Panc1 (cell line): ENCODE measurements at regions not wholly inside any gene's neighbourhood (a gene's known extent, or its start where the extent isn't known, plus 50 kb on each side); places are given as distances from the start of the nearest gene placed in this dataset.

Experiments
- ATAC-seq: fragments of 200-7000 bp; cut with Tn5 transposase; 2 replicates; pipeline ENCODE4 v1.9.1; 2020; ENCODE audit warnings: mild to moderate bottlenecking, moderate library complexity
- BruUV-seq: library from RNA; stranded (reverse); fragments of 400-500 nt; replicated peaks from 2 replicates; lab custom pipeline; 2021; lab: Mats Ljungman, UMichigan
- CTCF ChIA-PET: fragments of 300-600 bp; sonication (Branson Sonifier 250); formaldehyde crosslinking; loops from one replicate; lab custom pipeline; 2022; ENCODE audit warnings: antibody characterized with exemption; lab: Charles Lee
- POLR2A ChIA-PET: fragments of 300-600 bp; sonication (Branson Sonifier 250); formaldehyde crosslinking; loops from one replicate; lab custom pipeline; 2022; ENCODE audit warnings: antibody characterized with exemption; lab: Charles Lee
- DNase-seq: peaks from one replicate; pipeline ENCODE4 v3.0.0-alpha.2; 2010; ENCODE audit warnings: low read depth, low spot score
- H3K27ac ChIP-seq: 2 replicates; pipeline ENCODE4 v1.5.1; 2011; ENCODE audit warnings: mild to moderate bottlenecking, low read length, inconsistent platforms
- H3K27me3 ChIP-seq: fragments of 200-500 bp; sonication (Bioruptor generic); 2 replicates; pipeline ENCODE4 v1.6.0; 2014; ENCODE audit warnings: low read length, inconsistent platforms; ENCODE audit not compliant: control insufficient read depth, insufficient read depth
- H3K36me3 ChIP-seq: fragments of 200-500 bp; sonication (Bioruptor generic); 2 replicates; pipeline ENCODE4 v1.5.1; 2014; ENCODE audit warnings: inconsistent platforms, mild to moderate bottlenecking, low read length, moderate library complexity; ENCODE audit not compliant: control insufficient read depth, insufficient read depth
- H3K4me1 ChIP-seq: 2 replicates; pipeline ENCODE4 v1.5.1; 2011; ENCODE audit warnings: inconsistent platforms, mild to moderate bottlenecking, low read length, moderate library complexity; ENCODE audit not compliant: control insufficient read depth, insufficient read depth
- H3K4me3 ChIP-seq, 2 experiments: 2 replicates each; pipeline ENCODE4 v1.5.1; 2011 to 2012; ENCODE audit warnings: low read depth in 2 of 2, low read length in 2 of 2, mild to moderate bottlenecking in 2 of 2, inconsistent platforms in 1 of 2, moderate library complexity in 1 of 2
- H3K9me3 ChIP-seq: fragments of 200-500 bp; sonication (Bioruptor generic); 2 replicates; pipeline ENCODE4 v1.5.1; 2014; ENCODE audit warnings: low read depth, mild to moderate bottlenecking, inconsistent platforms, low read length, moderate library complexity; ENCODE audit not compliant: control insufficient read depth, insufficient read depth
- POLR2AphosphoS5 ChIP-seq: IDR thresholded peaks from 2 replicates; pipeline ENCODE4 v1.6.1; 2012; ENCODE audit warnings: mild to moderate bottlenecking, low read depth, low read length, moderate library complexity
- SIN3A ChIP-seq: IDR thresholded peaks from 2 replicates; pipeline ENCODE4 v1.6.1; 2012; ENCODE audit warnings: low read depth, mild to moderate bottlenecking, low read length, moderate library complexity, borderline replicate concordance; ENCODE audit not compliant: insufficient read depth
- TCF7L2 ChIP-seq: IDR thresholded peaks from 2 replicates; pipeline ENCODE4 v1.6.1; 2011; ENCODE audit warnings: mild to moderate bottlenecking, low read depth, low read length, inconsistent platforms
- in situ Hi-C: cut with HindIII; loops from 2 replicates; pipeline ENCODE4 v1.10.0; 2016; ENCODE audit warnings: low sequenced_read_pairs, low pct_unique_long_range_greater_than_20kb
- intact Hi-C: fragments of 100-400 bp; cut with micrococcal nuclease; formaldehyde crosslinking; loops from one replicate; pipeline ENCODE4 v1.10.0; 2022; ENCODE audit not compliant: unreplicated experiment
- TF ChIP-seq, protein P1 (sequence below), 2 experiments: IDR thresholded peaks; 2 replicates each; pipeline ENCODE4 v1.6.1; 2011 to 2012; ENCODE audit warnings: low read depth in 2 of 2, control low read depth in 1 of 2, low read length in 1 of 2, mild to moderate bottlenecking in 1 of 2, moderate library complexity in 1 of 2; ENCODE audit not compliant: insufficient read depth in 1 of 2
- TF ChIP-seq, protein P2 (sequence below): fragments of 450-650 bp; IDR thresholded peaks from 2 replicates; pipeline ENCODE4 v1.5.1; 2017; ENCODE audit warnings: mild to moderate bottlenecking

DNA sequence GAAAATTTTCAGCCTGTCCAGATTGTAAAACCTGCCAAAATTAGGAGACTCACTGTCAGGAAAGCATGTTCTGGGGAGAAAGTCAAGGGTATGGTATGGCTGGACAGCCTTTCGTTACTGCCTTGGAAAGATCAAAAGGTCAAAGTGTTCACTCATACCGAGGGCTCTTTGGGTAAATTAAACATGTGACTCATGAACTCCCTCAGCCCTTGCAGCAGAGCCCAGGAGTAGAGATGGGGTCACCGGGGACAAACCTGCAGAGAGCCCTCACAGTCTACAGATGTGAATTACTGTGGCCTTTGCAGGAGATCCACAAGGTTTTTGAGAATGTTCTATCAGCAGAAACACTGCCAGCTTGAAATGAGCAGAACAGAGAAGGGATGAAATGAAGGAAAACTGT is 275.7 kb downstream of the KLF6 start:
- H3K9me3 ChIP-seq = no peaks in the 10 kb centered on the region
- H3K4me1 ChIP-seq = no peaks in the 10 kb centered on the region
- no peak for DNase-seq
- H3K4me3 ChIP-seq = no peak overlapping the region
- intact Hi-C loops = no loop called here
- in situ Hi-C loops = no loop called here
- POLR2A ChIA-PET = no interaction called here
- BruUV-seq = no TSS peak
- ATAC-seq = no peak
- no peaks in the 10 kb centered on the region for H3K36me3 ChIP-seq
- no peak overlapping the region for H3K27ac ChIP-seq
- CTCF ChIA-PET = no interaction called here
- TF ChIP-seq, protein P1, sequence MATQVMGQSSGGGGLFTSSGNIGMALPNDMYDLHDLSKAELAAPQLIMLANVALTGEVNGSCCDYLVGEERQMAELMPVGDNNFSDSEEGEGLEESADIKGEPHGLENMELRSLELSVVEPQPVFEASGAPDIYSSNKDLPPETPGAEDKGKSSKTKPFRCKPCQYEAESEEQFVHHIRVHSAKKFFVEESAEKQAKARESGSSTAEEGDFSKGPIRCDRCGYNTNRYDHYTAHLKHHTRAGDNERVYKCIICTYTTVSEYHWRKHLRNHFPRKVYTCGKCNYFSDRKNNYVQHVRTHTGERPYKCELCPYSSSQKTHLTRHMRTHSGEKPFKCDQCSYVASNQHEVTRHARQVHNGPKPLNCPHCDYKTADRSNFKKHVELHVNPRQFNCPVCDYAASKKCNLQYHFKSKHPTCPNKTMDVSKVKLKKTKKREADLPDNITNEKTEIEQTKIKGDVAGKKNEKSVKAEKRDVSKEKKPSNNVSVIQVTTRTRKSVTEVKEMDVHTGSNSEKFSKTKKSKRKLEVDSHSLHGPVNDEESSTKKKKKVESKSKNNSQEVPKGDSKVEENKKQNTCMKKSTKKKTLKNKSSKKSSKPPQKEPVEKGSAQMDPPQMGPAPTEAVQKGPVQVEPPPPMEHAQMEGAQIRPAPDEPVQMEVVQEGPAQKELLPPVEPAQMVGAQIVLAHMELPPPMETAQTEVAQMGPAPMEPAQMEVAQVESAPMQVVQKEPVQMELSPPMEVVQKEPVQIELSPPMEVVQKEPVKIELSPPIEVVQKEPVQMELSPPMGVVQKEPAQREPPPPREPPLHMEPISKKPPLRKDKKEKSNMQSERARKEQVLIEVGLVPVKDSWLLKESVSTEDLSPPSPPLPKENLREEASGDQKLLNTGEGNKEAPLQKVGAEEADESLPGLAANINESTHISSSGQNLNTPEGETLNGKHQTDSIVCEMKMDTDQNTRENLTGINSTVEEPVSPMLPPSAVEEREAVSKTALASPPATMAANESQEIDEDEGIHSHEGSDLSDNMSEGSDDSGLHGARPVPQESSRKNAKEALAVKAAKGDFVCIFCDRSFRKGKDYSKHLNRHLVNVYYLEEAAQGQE (IDR thresholded peaks at IDR 0.05; ENCODE audit: insufficient read depth in 1 of 2, low read depth in 2 of 2, low read length in 1 of 2) = no peak
- TF ChIP-seq POLR2AphosphoS5 (no peak), SIN3A (no peak), TCF7L2 (no peak)
- TF ChIP-seq, protein P2, sequence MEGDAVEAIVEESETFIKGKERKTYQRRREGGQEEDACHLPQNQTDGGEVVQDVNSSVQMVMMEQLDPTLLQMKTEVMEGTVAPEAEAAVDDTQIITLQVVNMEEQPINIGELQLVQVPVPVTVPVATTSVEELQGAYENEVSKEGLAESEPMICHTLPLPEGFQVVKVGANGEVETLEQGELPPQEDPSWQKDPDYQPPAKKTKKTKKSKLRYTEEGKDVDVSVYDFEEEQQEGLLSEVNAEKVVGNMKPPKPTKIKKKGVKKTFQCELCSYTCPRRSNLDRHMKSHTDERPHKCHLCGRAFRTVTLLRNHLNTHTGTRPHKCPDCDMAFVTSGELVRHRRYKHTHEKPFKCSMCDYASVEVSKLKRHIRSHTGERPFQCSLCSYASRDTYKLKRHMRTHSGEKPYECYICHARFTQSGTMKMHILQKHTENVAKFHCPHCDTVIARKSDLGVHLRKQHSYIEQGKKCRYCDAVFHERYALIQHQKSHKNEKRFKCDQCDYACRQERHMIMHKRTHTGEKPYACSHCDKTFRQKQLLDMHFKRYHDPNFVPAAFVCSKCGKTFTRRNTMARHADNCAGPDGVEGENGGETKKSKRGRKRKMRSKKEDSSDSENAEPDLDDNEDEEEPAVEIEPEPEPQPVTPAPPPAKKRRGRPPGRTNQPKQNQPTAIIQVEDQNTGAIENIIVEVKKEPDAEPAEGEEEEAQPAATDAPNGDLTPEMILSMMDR = no peak
- no peaks in the 10 kb centered on the region for H3K27me3 ChIP-seq

DNA sequence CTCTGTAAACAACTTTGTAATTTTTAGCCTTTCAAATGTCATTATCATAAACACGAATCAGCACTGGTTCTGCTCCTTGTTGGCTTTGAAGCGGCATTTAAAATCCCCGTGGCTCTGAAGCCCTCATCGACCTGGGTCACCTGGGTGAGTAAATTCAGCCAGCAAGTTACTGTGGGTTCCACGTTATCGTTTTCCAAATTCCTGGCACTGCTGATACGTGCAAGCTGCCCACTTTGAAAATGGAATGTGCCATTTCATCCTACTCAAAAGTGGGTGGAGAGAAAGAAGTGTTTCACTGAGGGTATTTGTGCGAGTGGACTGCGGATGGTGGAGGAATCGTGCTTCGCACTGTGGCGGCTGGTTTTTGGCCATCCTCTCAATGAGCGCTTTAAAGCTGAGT is 281.7 kb downstream of the KLF6 start:
- in situ Hi-C loops = no loop called here
- no TSS peak for BruUV-seq
- DNase-seq = no peak
- Histone ChIP-seq H3K27me3 (no peaks in the 10 kb centered on the region), H3K4me3 (no peak overlapping the region), H3K36me3 (no peaks in the 10 kb centered on the region), H3K4me1 (peaks cover 9% of the 10 kb centered on the region; the same call in 1 of the 2 replicates), H3K9me3 (no peaks in the 10 kb centered on the region), H3K27ac (no peak overlapping the region)
- ChIA-PET POLR2A (no interaction called here), CTCF (no interaction called here)
- no peak for TF ChIP-seq TCF7L2
- TF ChIP-seq POLR2AphosphoS5 = no peak
- TF ChIP-seq, protein P1 (IDR thresholded peaks at IDR 0.05; ENCODE audit: insufficient read depth in 1 of 2, low read depth in 2 of 2, low read length in 1 of 2) = no peak
- TF ChIP-seq, protein P2 = no peak
- no peak for TF ChIP-seq SIN3A
- intact Hi-C loops = no loop called here
- no peak for ATAC-seq
